Left colon (tissue), 2 donors: ENCODE measurements at regions not wholly inside any gene's neighbourhood (a gene's known extent, or its start where the extent isn't known, plus 50 kb on each side); places are given as distances from the start of the nearest gene placed in this dataset.
"Not testable (repeated sequence)": the region's sequence is repeated elsewhere in the genome, so short reads cannot be mapped to it uniquely, and the experiment has no call there.

Experiments
- ATAC-seq: fragments of 200-7000 bp; cut with Tn5 transposase; one replicate; pipeline ENCODE4 v1.9.1; 2020; ENCODE audit warnings: mild to moderate bottlenecking, moderate library complexity
- DNase-seq, 2 donors: peaks; one replicate each; pipeline ENCODE4 v3.0.0-alpha.2; 2020
- intact Hi-C, 2 donors: fragments of 100-400 bp; cut with DNase I in 1 of 2; cut with micrococcal nuclease in 1 of 2; formaldehyde crosslinking; loops; one replicate each; pipeline versions ENCODE4 v1.11.2 to v1.14.0; 2022; cut with DNase I, micrococcal nuclease
- donor health status: DM: no; HTN: no; CAD: no.
- donor health status: DM: yes; HTN: yes; CAD: no.

GRCh38 chr18:14949800-14950664, 202.1 kb downstream of the ANKRD30B start:
- DNase-seq: no peak
- no peak for ATAC-seq
- intact Hi-C loops: no loop called here

GRCh38 chr18:14952444-14953077, 204.6 kb downstream of the ANKRD30B start:
- ATAC-seq: peak; percentile 90
- DNase-seq, intact Hi-C loops: not testable (repeated sequence)

GRCh38 chr18:14958701-14959100, 210.7 kb downstream of the ANKRD30B start:
- no peak for DNase-seq
- no peak for ATAC-seq
- intact Hi-C loops: no loop called here

- intact Hi-C loops: no loop called here
- no peak for DNase-seq
- ATAC-seq: no peak
Observed at GRCh38 chr18:14959550-14959949, 211.6 kb downstream of the ANKRD30B start.

GRCh38 chr18:14961991-14962390, 214.0 kb downstream of the ANKRD30B start:
- ATAC-seq (no peak), DNase-seq (no peak)

GRCh38 chr18:14962626-14963025, 214.7 kb downstream of the ANKRD30B start:
- ATAC-seq: no peak
- DNase-seq: no peak
- intact Hi-C loops: no loop called here

More at GRCh38 chr18:14961991-14962390, 214.0 kb downstream of the ANKRD30B start:
- intact Hi-C loops: no loop called here

GRCh38 chr18:14963246-14963645, 215.3 kb downstream of the ANKRD30B start:
- intact Hi-C loops: no loop called here
- DNase-seq: no peak
- ATAC-seq: peak; percentile 32

GRCh38 chr18:14964002-14964401, 216.0 kb downstream of the ANKRD30B start:
- DNase-seq (no peak), ATAC-seq (no peak)
- intact Hi-C loops: no loop called here

- intact Hi-C loops: no loop called here
Observed at GRCh38 chr18:14964406-14964805, 216.4 kb downstream of the ANKRD30B start.

GRCh38 chr18:14964976-14965375, 217.0 kb downstream of the ANKRD30B start:
- intact Hi-C loops, DNase-seq, ATAC-seq: not testable (repeated sequence)

More at GRCh38 chr18:14964406-14964805, 216.4 kb downstream of the ANKRD30B start:
- ATAC-seq (no peak), DNase-seq (no peak)

GRCh38 chr18:14965553-14965952, 217.6 kb downstream of the ANKRD30B start:
- ATAC-seq (no peak), DNase-seq (no peak)
- intact Hi-C loops: no loop called here

- DNase-seq, intact Hi-C loops, ATAC-seq: not testable (repeated sequence)
Observed at GRCh38 chr18:14967246-14967645, 219.3 kb downstream of the ANKRD30B start.

- intact Hi-C loops: no loop called here
- ATAC-seq (no peak), DNase-seq (no peak)
Observed at GRCh38 chr18:14969500-14969899, 221.5 kb downstream of the ANKRD30B start.

GRCh38 chr18:14970027-14970426, 222.1 kb downstream of the ANKRD30B start:
- intact Hi-C loops: no loop called here
- ATAC-seq: no peak
- no peak for DNase-seq

- intact Hi-C loops: no loop called here
Observed at GRCh38 chr18:14971461-14972185, 223.7 kb downstream of the ANKRD30B start.

GRCh38 chr18:14973421-14973820, 225.4 kb downstream of the ANKRD30B start:
- ATAC-seq, intact Hi-C loops, DNase-seq: not testable (repeated sequence)

More at GRCh38 chr18:14971461-14972185, 223.7 kb downstream of the ANKRD30B start:
- no peak for DNase-seq
- no peak for ATAC-seq

GRCh38 chr18:14974088-14974487, 226.1 kb downstream of the ANKRD30B start:
- intact Hi-C loops: no loop called here
- no peak for DNase-seq
- no peak for ATAC-seq

GRCh38 chr18:14974576-14974975, 226.6 kb downstream of the ANKRD30B start:
- ATAC-seq (no peak), DNase-seq (no peak)
- intact Hi-C loops: no loop called here

- intact Hi-C loops: no loop called here
- no peak for DNase-seq
- ATAC-seq: no peak
Observed at GRCh38 chr18:14975431-14975830, 227.5 kb downstream of the ANKRD30B start.
